Astrocyte of the cerebellum (primary cell): ENCODE measurements at regions not wholly inside any gene's neighbourhood (a gene's known extent, or its start where the extent isn't known, plus 50 kb on each side); places are given as distances from the start of the nearest gene placed in this dataset.

Experiments
- DNase-seq: peaks from one replicate; pipeline ENCODE4 v3.0.0-alpha.2; 2011; ENCODE audit warnings: low read depth
- H3K4me3 ChIP-seq: 2 replicates; pipeline ENCODE4 v1.5.1; 2011; ENCODE audit warnings: mild to moderate bottlenecking, low read depth, low read length, moderate library complexity
- CTCF ChIP-seq: IDR thresholded peaks from 2 replicates; pipeline ENCODE4 v1.5.1; 2012; ENCODE audit warnings: low read length, low read depth, moderate library complexity, mild to moderate bottlenecking; ENCODE audit errors: missing control alignments
- in situ Hi-C: cut with HindIII; loops from 2 replicates; pipeline ENCODE4 v1.10.0; 2017; ENCODE audit warnings: low sequenced_read_pairs

- no peak overlapping the region for H3K4me3 ChIP-seq
- in situ Hi-C loops = no loop called here
- no peak for DNase-seq
- TF ChIP-seq CTCF = no peak
These were observed 893.9 kb downstream of the SUCLG1 start for GRCh38 chr2:83565181-83565580.

DNA sequence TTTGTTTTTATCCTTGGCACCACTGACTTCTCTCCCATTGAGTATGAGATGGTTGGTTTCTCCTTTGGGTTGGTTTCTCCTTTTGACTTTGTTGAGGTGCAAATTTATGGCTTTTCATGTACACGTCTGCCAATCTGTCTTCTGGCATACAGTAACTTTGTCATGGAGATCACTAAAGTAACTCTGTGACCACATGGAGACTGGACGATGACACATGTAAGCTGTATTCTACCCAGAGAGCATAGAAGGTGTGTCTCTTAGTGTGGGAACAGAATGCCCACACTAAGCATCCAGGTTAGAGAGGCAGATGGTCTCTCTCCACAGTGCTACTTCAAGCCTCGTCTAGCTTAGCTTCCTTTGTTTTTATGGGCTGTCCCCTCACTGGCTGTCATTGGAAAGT, 897.5 kb downstream of the SUCLG1 start:
- no peak for TF ChIP-seq CTCF
- no peak overlapping the region for H3K4me3 ChIP-seq
- in situ Hi-C loops = no loop called here
- no peak for DNase-seq

DNA sequence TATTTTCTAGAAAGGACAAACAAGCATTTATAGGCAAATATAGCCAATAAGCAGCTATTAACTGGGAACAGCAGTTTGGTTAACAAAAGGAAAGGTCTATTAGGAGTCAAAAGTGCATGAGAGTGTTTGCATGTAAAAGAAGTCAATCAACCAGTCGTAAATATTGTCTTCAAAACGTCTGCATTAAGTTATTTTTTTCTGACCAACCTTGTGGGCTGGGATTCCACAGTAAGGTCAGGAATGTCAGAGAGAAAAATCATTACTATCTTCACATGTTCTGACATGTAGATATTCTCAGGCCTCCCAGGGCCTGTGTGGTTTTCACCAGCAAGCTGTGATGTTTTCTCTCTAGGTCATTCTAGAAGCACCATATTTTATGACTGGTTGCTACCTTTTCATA, 922.5 kb downstream of the SUCLG1 start:
- H3K4me3 ChIP-seq = no peak overlapping the region
- in situ Hi-C loops = no loop called here
- TF ChIP-seq CTCF = no peak
- no peak for DNase-seq

- TF ChIP-seq CTCF = no peak
- in situ Hi-C loops = no loop called here
- DNase-seq = no peak
- H3K4me3 ChIP-seq = no peak overlapping the region
These were observed 924.7 kb downstream of the SUCLG1 start for GRCh38 chr2:83534416-83534815.

- in situ Hi-C loops = no loop called here
- no peak overlapping the region for H3K4me3 ChIP-seq
- TF ChIP-seq CTCF = no peak
- no peak for DNase-seq
These were observed 927.8 kb downstream of the SUCLG1 start for GRCh38 chr2:83531206-83531826.

DNA sequence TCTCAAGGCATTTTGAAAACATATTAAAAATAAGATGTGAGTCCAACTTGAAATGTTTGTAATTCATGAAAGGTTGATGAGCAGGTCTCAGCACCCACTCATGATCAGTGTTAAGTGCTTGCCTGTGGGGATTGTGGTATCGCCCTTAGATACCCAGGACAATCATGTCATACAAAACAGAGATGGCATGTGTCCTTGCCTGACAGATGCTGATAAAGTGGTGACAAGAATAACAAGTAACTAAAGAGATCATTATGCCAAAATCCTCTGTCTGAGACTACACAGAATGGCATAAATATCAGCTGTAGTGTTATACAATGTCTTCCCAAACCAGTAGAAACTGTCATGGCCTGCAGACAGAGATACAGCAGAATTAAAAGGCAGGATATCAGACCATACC, 930.3 kb downstream of the SUCLG1 start:
- no peak for TF ChIP-seq CTCF
- in situ Hi-C loops = no loop called here
- no peak for DNase-seq
- H3K4me3 ChIP-seq = no peak overlapping the region
